G401.6 (cell line): ENCODE measurements at regions not wholly inside any gene's neighbourhood (a gene's known extent, or its start where the extent isn't known, plus 50 kb on each side); places are given as distances from the start of the nearest gene placed in this dataset.

Experiments
- FAIRE-seq: peaks from 2 replicates; lab custom pipeline; 2012; peaks lifted over from hg19 to GRCh38; lab: Jason Lieb, UNC

GRCh38 chr14:101494826-101495225, 66.5 kb upstream of the DIO3 start:
- no peak for FAIRE-seq

GRCh38 chr14:101495284-101495683, 66.0 kb upstream of the DIO3 start:
- no peak for FAIRE-seq

GRCh38 chr14:101495827-101496775, 65.2 kb upstream of the DIO3 start:
- FAIRE-seq, result no peak

- FAIRE-seq, result no peak
Observed at GRCh38 chr14:101496776-101497683, 64.3 kb upstream of the DIO3 start.

GRCh38 chr14:101497684-101498525, 63.4 kb upstream of the DIO3 start:
- no peak for FAIRE-seq

GRCh38 chr14:101498526-101498860, 62.8 kb upstream of the DIO3 start:
- no peak for FAIRE-seq

GRCh38 chr14:101499080-101499479, 62.2 kb upstream of the DIO3 start:
- no peak for FAIRE-seq

- no peak for FAIRE-seq
Observed at GRCh38 chr14:101499513-101499912, 61.8 kb upstream of the DIO3 start.

GRCh38 chr14:101500061-101500460, 61.2 kb upstream of the DIO3 start:
- no peak for FAIRE-seq

GRCh38 chr14:101500681-101501080, 60.6 kb upstream of the DIO3 start:
- FAIRE-seq, result no peak

GRCh38 chr14:101501341-101501740, 60.0 kb upstream of the DIO3 start:
- no peak for FAIRE-seq

GRCh38 chr14:101501858-101502615, 59.3 kb upstream of the DIO3 start:
- no peak for FAIRE-seq

- FAIRE-seq, result no peak
Observed at GRCh38 chr14:101502761-101503392, 58.4 kb upstream of the DIO3 start.

- no peak for FAIRE-seq
Observed at GRCh38 chr14:101503431-101504095, 57.7 kb upstream of the DIO3 start.

- FAIRE-seq, result no peak
Observed at GRCh38 chr14:101504096-101504948, 57.0 kb upstream of the DIO3 start.

GRCh38 chr14:101505236-101505970, 55.9 kb upstream of the DIO3 start:
- FAIRE-seq, result no peak

- no peak for FAIRE-seq
Observed at GRCh38 chr14:101506211-101506925, 54.9 kb upstream of the DIO3 start.
